ENCODE measurements at regions not wholly inside any gene's neighbourhood (a gene's known extent, or its start where the extent isn't known, plus 50 kb on each side); places are given as distances from the start of the nearest gene placed in this dataset.

GRCh38 chr11:110027627-110028371 lies 65.4 kb upstream of the ZC3H12C start:
- no peak for DNase-seq (ENCODE audit: low read depth)

GRCh38 chr11:110028921-110029320 lies 64.3 kb upstream of the ZC3H12C start:
- DNase-seq (ENCODE audit: low read depth), result no peak

GRCh38 chr11:110029714-110030113 lies 63.5 kb upstream of the ZC3H12C start:
- DNase-seq (ENCODE audit: low read depth), result no peak

- DNase-seq (ENCODE audit: low read depth), result no peak
Measured at GRCh38 chr11:110031171-110031570, 62.0 kb upstream of the ZC3H12C start.

- DNase-seq (ENCODE audit: low read depth), result no peak
Measured at GRCh38 chr11:110032259-110032658, 60.9 kb upstream of the ZC3H12C start.

GRCh38 chr11:110032957-110033570 lies 60.1 kb upstream of the ZC3H12C start:
- DNase-seq (ENCODE audit: low read depth), result no peak

- DNase-seq (ENCODE audit: low read depth), result no peak
Measured at GRCh38 chr11:110034806-110035205, 58.4 kb upstream of the ZC3H12C start.

GRCh38 chr11:110035357-110035756 lies 57.8 kb upstream of the ZC3H12C start:
- no peak for DNase-seq (ENCODE audit: low read depth)

- no peak for DNase-seq (ENCODE audit: low read depth)
Measured at GRCh38 chr11:110038201-110038600, 55.0 kb upstream of the ZC3H12C start.
